ENCODE measurements at regions not wholly inside any gene's neighbourhood (a gene's known extent, or its start where the extent isn't known, plus 50 kb on each side); places are given as distances from the start of the nearest gene placed in this dataset.

- TF ChIP-seq KLF16 (tag by site-specific recombination; IDR thresholded peaks at IDR 0.05) (no peak), ZNF121 (tag by site-specific recombination; IDR thresholded peaks at IDR 0.05) (no peak), CTCF (tag by site-specific recombination; IDR thresholded peaks at IDR 0.05) (no peak), ZNF549 (tag by site-specific recombination; IDR thresholded peaks at IDR 0.05) (no peak), ZBTB6 (tag by site-specific recombination; IDR thresholded peaks at IDR 0.05) (no peak)
- TF ChIP-seq, protein P1, sequence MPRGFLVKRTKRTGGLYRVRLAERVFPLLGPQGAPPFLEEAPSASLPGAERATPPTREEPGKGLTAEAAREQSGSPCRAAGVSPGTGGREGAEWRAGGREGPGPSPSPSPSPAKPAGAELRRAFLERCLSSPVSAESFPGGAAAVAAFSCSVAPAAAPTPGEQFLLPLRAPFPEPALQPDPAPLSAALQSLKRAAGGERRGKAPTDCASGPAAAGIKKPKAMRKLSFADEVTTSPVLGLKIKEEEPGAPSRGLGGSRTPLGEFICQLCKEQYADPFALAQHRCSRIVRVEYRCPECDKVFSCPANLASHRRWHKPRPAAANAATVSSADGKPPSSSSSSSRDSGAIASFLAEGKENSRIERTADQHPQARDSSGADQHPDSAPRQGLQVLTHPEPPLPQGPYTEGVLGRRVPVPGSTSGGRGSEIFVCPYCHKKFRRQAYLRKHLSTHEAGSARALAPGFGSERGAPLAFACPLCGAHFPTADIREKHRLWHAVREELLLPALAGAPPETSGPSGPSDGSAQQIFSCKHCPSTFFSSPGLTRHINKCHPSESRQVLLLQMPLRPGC (tag by site-specific recombination; IDR thresholded peaks at IDR 0.05): no peak
- TF ChIP-seq, protein P2, sequence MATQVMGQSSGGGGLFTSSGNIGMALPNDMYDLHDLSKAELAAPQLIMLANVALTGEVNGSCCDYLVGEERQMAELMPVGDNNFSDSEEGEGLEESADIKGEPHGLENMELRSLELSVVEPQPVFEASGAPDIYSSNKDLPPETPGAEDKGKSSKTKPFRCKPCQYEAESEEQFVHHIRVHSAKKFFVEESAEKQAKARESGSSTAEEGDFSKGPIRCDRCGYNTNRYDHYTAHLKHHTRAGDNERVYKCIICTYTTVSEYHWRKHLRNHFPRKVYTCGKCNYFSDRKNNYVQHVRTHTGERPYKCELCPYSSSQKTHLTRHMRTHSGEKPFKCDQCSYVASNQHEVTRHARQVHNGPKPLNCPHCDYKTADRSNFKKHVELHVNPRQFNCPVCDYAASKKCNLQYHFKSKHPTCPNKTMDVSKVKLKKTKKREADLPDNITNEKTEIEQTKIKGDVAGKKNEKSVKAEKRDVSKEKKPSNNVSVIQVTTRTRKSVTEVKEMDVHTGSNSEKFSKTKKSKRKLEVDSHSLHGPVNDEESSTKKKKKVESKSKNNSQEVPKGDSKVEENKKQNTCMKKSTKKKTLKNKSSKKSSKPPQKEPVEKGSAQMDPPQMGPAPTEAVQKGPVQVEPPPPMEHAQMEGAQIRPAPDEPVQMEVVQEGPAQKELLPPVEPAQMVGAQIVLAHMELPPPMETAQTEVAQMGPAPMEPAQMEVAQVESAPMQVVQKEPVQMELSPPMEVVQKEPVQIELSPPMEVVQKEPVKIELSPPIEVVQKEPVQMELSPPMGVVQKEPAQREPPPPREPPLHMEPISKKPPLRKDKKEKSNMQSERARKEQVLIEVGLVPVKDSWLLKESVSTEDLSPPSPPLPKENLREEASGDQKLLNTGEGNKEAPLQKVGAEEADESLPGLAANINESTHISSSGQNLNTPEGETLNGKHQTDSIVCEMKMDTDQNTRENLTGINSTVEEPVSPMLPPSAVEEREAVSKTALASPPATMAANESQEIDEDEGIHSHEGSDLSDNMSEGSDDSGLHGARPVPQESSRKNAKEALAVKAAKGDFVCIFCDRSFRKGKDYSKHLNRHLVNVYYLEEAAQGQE (tag by site-specific recombination; IDR thresholded peaks at IDR 0.05): no peak
- TF ChIP-seq, protein P3, sequence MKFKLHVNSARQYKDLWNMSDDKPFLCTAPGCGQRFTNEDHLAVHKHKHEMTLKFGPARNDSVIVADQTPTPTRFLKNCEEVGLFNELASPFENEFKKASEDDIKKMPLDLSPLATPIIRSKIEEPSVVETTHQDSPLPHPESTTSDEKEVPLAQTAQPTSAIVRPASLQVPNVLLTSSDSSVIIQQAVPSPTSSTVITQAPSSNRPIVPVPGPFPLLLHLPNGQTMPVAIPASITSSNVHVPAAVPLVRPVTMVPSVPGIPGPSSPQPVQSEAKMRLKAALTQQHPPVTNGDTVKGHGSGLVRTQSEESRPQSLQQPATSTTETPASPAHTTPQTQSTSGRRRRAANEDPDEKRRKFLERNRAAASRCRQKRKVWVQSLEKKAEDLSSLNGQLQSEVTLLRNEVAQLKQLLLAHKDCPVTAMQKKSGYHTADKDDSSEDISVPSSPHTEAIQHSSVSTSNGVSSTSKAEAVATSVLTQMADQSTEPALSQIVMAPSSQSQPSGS (tag by site-specific recombination; IDR thresholded peaks at IDR 0.05; ENCODE audit: low read depth): no peak
These were observed 343.5 kb upstream of the SPRY2 start for GRCh38 chr13:80684217-80684991.
